GM10847 (cell line): ENCODE measurements at regions not wholly inside any gene's neighbourhood (a gene's known extent, or its start where the extent isn't known, plus 50 kb on each side); places are given as distances from the start of the nearest gene placed in this dataset.

Experiments
- POLR2A ChIP-seq: IDR thresholded peaks from 2 replicates; pipeline ENCODE4 v1.6.1; 2011; ENCODE audit not compliant: insufficient read length; ENCODE audit errors: extremely low read depth

- no peak for TF ChIP-seq POLR2A
These were observed 416.3 kb upstream of the OR4E1 start for GRCh38 chr14:22089940-22090339.

- no peak for TF ChIP-seq POLR2A
These were observed 415.2 kb upstream of the OR4E1 start for GRCh38 chr14:22088614-22089342.

- TF ChIP-seq POLR2A: no peak
These were observed 412.5 kb upstream of the OR4E1 start for GRCh38 chr14:22086131-22086530.

- no peak for TF ChIP-seq POLR2A
These were observed 411.0 kb upstream of the OR4E1 start for GRCh38 chr14:22084393-22085281.

GRCh38 chr14:22081337-22081736, 407.7 kb upstream of the OR4E1 start:
- TF ChIP-seq POLR2A: no peak

- TF ChIP-seq POLR2A: no peak
These were observed 406.1 kb upstream of the OR4E1 start for GRCh38 chr14:22079766-22080165.

GRCh38 chr14:22073801-22074200, 400.2 kb upstream of the OR4E1 start:
- no peak for TF ChIP-seq POLR2A

GRCh38 chr14:22071006-22071405, 397.4 kb upstream of the OR4E1 start:
- no peak for TF ChIP-seq POLR2A

- no peak for TF ChIP-seq POLR2A
These were observed 396.7 kb upstream of the OR4E1 start for GRCh38 chr14:22070119-22070982.

- TF ChIP-seq POLR2A: no peak
These were observed 391.7 kb upstream of the OR4E1 start for GRCh38 chr14:22065347-22065746.

- no peak for TF ChIP-seq POLR2A
These were observed 385.6 kb upstream of the OR4E1 start for GRCh38 chr14:22059201-22059600.

- no peak for TF ChIP-seq POLR2A
These were observed 379.2 kb upstream of the OR4E1 start for GRCh38 chr14:22052795-22053194.

- TF ChIP-seq POLR2A: no peak
These were observed 373.5 kb upstream of the OR4E1 start for GRCh38 chr14:22047115-22047514.

GRCh38 chr14:22046063-22046462, 372.4 kb upstream of the OR4E1 start:
- TF ChIP-seq POLR2A: no peak

GRCh38 chr14:22044193-22044592, 370.6 kb upstream of the OR4E1 start:
- TF ChIP-seq POLR2A: no peak
